GM18498 (cell line): ENCODE measurements at regions not wholly inside any gene's neighbourhood (a gene's known extent, or its start where the extent isn't known, plus 50 kb on each side); places are given as distances from the start of the nearest gene placed in this dataset.

Experiments
- ATAC-seq: cut with Tn5 transposase; IDR thresholded peaks from one replicate; pipeline ENCODE4 v1.9.1; 2021; ENCODE audit warnings: mild to moderate bottlenecking, moderate library complexity; ENCODE audit not compliant: unreplicated experiment

GRCh38 chr5:135249658-135250057 lies 149.4 kb downstream of the MACROH2A1 start:
- no peak for ATAC-seq

- ATAC-seq: no peak
These were observed 150.2 kb downstream of the MACROH2A1 start for GRCh38 chr5:135248801-135249231.

GRCh38 chr5:135246923-135247795 lies 151.9 kb downstream of the MACROH2A1 start:
- ATAC-seq: no peak

- ATAC-seq: no peak
These were observed 152.5 kb downstream of the MACROH2A1 start for GRCh38 chr5:135246605-135246922.

GRCh38 chr5:135245521-135246499 lies 153.2 kb downstream of the MACROH2A1 start:
- ATAC-seq: no peak

GRCh38 chr5:135244620-135245021 lies 154.4 kb downstream of the MACROH2A1 start:
- ATAC-seq: no peak

GRCh38 chr5:135243556-135244285 lies 155.3 kb downstream of the MACROH2A1 start:
- ATAC-seq: no peak

GRCh38 chr5:135242866-135243555 lies 156.0 kb downstream of the MACROH2A1 start:
- no peak for ATAC-seq

GRCh38 chr5:135242021-135242865 lies 156.8 kb downstream of the MACROH2A1 start:
- ATAC-seq: no peak

GRCh38 chr5:135241536-135241935 lies 157.5 kb downstream of the MACROH2A1 start:
- ATAC-seq: no peak

GRCh38 chr5:135240781-135241360 lies 158.2 kb downstream of the MACROH2A1 start:
- ATAC-seq: no peak

GRCh38 chr5:135240283-135240633 lies 158.8 kb downstream of the MACROH2A1 start:
- no peak for ATAC-seq

- ATAC-seq: no peak
These were observed 159.4 kb downstream of the MACROH2A1 start for GRCh38 chr5:135239453-135240282.

- no peak for ATAC-seq
These were observed 160.2 kb downstream of the MACROH2A1 start for GRCh38 chr5:135238622-135239452.

- ATAC-seq: no peak
These were observed 161.3 kb downstream of the MACROH2A1 start for GRCh38 chr5:135237748-135238103.

- no peak for ATAC-seq
These were observed 161.9 kb downstream of the MACROH2A1 start for GRCh38 chr5:135236908-135237747.
